GM21528 (cell line): ENCODE measurements at regions not wholly inside any gene's neighbourhood (a gene's known extent, or its start where the extent isn't known, plus 50 kb on each side); places are given as distances from the start of the nearest gene placed in this dataset.

Experiments used
- ATAC-seq: cut with Tn5 transposase; IDR thresholded peaks from one replicate; pipeline ENCODE4 v1.9.1; 2021; ENCODE audit warnings: mild to moderate bottlenecking, moderate library complexity; ENCODE audit not compliant: unreplicated experiment, low FRiP score

DNA sequence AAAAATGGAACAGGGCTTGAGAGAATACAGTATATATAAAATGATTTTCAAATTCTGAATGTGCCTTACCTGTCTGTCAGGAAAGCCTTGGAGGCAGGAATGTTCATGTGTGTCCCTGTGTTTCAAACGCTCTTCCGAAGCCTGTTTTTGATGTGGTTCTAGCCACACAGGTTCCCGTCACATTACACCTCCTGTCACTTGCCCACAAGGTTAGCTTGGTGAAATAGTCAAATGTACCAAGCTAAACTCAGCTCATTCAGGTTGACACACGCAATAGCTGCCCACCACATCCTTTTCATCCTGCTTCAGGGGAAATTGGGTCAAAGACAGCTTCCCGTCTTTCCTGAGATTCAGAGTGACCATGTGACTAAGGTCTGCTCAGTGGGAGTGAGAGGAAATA, 574.0 kb downstream of the EFNB2 start:
- no peak for ATAC-seq

- no peak for ATAC-seq
Measured at GRCh38 chr13:105960326-105960725, 575.1 kb downstream of the EFNB2 start.

- ATAC-seq, result no peak
Measured at GRCh38 chr13:105959876-105960275, 575.6 kb downstream of the EFNB2 start.

DNA sequence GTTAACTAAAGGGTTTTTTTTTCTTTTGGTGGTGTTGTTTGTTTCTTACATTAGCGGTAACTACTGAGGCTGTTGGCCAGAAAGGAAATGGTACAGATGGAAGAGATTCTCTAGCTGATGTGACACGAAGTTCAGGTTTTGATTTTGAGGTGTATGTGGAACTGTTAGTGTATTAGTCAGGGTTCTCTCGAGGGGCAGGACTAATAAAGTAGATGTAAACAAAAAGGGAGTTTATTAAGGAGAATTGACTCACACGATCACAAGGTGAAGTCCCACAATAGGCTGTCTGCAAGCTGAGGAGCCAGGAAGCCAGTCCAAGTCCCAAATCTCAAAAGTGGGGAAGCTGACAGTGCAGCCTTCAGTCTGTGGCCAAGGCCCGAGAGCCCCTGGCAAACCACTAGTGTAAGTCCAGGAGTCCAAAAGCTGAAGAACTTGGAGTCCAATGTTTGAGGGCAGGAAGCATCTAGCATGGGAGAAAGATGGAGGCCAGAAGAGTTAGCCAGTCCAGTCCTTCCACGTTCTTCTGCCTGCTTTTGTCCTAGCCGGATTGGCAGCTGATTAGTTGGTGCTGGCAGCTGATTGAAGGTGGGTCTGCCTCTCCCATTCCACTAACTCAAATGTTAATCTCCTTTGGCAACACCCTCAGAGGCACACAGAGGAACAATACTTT, 577.6 kb downstream of the EFNB2 start:
- ATAC-seq, result no peak

- ATAC-seq, result no peak
Measured at GRCh38 chr13:105956921-105957320, 578.5 kb downstream of the EFNB2 start.

DNA sequence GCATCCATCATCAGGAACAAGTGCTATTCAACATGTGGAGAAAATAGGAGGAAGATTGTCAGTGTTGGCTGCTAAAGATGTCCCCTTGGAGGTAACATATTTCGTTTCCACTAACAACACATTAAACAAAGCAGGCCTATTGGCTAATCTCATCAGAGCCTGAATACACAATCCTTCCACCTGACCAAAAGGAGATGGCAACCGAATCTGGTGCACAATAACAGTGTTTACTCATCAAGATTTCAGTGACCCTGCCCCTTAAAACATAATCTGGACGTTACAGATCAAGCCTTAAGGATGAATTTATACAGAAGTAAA, 582.5 kb downstream of the EFNB2 start:
- no peak for ATAC-seq

DNA sequence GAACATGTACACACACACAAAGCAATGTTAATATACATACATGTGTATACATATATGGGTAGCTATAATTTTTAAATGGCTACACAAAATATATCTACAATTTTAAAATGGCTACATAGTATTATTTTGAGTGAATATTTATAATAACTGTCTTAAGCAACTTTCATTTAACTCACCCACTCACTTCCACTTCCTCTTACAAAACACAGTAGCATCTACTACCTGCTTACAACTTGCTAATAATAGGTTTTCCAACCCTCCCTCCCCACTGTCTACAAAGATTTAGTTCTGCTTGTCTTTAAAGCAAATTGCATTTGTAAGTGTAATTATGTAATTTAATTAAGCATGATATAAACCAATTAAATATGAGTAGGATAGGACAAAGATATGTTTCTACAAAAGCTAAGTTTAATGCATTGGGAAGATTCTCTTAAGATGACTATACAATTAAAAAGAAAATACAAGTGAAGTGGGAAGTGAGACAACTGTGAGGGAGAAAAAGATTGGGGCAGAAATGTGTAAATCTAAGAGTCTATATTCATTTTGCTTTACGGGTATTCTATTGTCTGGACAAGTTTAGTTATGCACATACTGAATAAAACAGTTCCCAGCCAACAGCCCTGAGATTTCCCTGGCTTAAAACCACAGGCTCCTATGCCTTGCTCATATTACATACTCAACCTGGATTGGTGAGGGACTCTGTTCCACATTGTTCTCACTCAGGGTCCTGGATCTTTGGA, 583.1 kb downstream of the EFNB2 start:
- no peak for ATAC-seq

- ATAC-seq, result no peak
Measured at GRCh38 chr13:105948143-105948542, 587.3 kb downstream of the EFNB2 start.

- no peak for ATAC-seq
Measured at GRCh38 chr13:105940882-105941281, 594.6 kb downstream of the EFNB2 start.

DNA sequence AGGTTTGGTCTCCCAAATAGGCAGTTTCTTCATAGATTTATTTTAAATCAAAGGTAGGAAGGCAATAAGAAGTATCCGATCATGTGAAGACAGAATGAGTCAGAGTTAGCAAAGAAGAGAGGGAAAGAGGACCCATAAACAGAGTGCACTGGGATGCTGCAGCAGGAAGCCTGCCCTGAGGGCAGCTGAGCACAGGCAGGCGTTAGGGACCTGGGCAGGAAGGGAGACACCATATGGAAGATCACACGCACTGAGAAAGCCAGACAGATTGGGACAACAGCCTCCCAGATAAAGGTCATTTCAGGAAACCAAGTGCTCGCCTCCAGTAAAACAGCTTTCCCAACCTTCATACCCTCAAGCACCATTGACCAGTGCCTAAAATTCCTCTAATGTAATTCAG, 598.0 kb downstream of the EFNB2 start:
- ATAC-seq, result no peak

DNA sequence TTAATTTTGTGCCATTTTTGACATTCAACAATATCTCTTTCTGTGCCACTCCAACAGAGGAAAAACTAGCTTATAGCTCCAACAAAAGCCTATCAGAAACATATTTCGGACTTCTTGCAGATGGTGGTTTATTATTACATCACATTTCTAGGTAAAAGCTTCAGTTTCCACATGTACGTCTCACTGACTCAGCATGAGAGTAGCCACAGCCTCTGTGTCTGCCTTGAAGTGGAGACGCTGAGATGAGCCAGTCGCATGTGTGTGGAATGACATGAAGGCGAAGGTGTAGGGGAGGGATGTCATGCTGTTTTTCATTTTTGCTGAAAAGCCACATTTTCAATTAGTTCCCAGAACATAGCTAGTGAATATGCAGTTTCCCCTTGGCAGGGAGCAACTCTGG, 598.6 kb downstream of the EFNB2 start:
- ATAC-seq, result no peak

GRCh38 chr13:105929505-105929904, 606.0 kb downstream of the EFNB2 start:
- ATAC-seq, result no peak

DNA sequence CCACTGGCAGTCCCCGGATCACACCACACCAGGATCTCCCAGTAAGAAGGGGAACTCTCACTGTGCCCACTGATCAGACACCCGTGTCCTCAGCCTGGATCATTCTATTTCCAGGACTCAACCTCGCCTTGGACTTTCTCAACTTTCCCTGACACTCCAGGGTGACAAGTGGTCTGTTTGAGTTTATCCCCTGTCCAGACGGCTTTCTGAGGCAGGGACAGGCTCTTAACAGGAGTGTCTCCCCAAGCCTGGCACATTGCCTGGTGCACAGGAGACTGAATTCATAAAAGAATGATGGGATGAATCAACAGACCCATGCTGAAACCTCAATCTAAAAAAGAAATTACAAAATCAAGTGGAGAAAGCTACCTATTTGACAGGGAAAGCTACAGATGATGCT, 606.6 kb downstream of the EFNB2 start:
- no peak for ATAC-seq

DNA sequence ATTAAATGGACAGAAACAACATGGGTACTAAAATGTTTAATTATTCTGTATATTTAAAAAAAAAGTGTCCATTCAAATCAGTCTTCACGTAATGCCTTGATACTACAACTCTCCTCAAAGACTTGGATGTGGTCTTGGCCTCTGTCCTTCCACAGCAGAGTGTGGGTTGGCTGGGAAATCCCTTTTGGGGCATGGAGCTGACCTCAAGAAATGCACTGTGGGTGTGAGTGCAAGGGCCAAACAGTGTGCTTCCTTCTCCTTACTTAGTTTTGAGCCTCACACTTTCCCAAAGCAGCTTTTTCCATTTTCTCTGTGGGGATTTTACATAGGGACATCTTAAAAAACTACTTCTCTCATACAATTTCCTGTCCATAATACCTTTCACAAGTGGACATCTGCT, 607.4 kb downstream of the EFNB2 start:
- ATAC-seq, result no peak

DNA sequence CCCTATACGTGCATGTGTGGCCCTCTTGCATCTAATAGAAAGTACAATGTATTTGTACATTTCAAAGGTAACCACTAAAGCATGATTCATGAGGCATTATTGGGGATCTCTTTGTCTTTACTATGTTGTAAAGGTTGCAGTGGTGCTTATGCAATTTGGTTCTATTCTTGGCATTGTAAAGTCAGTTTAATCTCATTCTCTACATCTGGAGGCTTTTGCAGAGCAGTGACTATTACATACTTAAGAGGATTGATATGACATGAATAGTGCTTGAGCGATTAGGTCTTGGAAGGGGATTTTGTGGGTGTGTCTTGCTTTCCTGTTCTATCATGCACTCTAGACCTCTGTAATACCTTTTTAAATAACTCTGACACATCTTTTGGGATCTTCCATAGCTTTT, 610.0 kb downstream of the EFNB2 start:
- no peak for ATAC-seq

- ATAC-seq, result no peak
Measured at GRCh38 chr13:105921711-105922110, 613.8 kb downstream of the EFNB2 start.

DNA sequence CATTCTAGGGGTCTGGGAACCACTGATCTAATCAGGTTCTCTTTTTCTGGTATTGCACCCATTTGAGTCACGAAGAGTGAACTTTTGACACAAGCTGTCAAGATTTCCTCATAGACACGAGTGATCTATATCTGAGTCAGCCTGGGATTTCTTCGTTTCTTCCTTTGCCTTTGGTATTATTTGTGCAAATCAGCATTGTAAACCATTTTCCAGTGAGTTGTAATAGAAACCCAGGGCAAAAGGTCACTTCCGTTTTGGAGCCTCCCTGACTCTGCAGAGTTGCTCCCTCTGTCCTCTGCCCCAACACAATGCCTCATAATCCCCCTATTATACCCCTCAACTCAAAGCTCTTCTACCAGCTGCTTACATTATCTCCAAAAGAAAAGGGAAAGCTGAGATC, 615.1 kb downstream of the EFNB2 start:
- no peak for ATAC-seq

DNA sequence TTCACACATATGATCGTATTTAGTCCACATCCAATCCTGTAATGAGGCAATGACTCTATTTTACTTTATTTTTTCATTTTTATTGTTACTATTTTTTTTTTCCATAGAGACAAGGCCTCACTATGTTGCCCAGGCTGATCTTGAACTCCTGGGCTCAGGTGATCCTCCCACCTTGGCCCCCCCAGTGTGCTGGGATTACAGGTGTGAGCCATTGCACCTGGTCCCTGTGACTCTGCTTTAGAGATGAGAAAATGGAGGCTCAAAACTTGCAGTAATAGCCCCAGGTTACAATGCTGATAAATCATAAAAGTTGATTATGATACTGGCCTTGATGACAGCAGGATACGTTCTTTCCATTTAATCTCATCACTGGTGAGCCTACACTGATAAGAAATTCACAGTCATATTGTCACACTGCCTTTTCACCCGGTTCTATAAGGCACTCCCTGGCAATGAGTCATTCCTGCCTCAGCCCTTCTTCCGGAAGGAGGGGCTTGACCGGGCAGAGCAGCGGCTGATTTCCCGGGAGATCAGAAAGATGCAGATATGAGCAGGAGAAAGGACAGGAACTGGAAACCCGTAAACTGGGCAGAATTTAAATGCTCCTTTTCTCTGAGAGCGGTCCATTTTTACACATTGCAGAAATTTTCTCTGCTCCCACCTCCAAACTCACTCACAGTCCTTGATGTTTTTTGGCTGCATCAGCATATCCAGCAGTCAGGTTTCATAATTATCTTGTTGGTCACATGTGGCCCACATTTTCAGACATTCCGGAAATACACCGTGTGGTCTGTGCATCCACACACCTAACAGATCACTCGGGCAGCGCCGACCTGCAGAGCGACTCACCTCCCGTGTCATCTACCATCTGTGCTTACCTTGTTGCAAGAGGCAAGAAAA, 616.4 kb downstream of the EFNB2 start:
- ATAC-seq, result no peak

GRCh38 chr13:105915146-105915850, 620.2 kb downstream of the EFNB2 start:
- ATAC-seq, result no peak

DNA sequence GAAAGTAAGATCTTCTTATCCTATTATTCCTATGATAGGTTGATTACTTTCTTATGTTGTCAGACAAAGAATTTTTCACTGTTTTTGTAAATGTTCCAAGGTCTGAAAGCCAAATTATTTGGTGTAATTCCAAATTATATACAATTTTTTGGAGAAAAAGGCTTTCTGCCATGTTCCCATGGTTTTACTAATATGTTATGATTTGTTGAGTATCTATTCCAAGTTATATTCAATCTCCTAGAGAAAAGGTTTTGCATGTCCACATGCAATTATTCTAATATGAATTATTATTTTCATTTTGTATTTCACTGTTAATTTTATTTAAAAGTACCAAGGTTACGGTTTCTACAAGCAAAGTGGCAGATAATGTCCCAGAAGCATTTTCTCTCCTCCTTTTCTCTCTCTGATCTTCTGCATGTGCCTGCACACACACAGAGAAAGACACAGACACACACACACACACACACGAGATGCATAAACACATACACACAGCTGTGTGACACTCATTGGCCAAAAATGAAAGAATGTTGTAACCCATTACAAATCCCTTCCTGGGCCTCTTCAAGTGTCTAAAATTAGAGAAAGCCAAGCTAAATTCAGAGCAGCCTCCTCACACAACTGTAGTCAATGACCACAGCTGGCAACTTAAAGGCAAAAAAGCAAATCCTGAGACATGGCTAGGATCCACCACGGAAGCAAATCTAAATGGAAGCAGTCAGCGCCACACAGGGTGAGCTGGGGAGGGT, 621.0 kb downstream of the EFNB2 start:
- ATAC-seq, result no peak
